IMR-90 (cell line): ENCODE measurements at regions not wholly inside any gene's neighbourhood (a gene's known extent, or its start where the extent isn't known, plus 50 kb on each side); places are given as distances from the start of the nearest gene placed in this dataset.
A peak's percentile ranks its signal among the peaks of the same experiment; 100 is the strongest.

Source experiments
- ATAC-seq: fragments of 200-7000 bp; cut with Tn5 transposase; 2 replicates; pipeline ENCODE4 v1.9.1; 2020; ENCODE audit warnings: low read depth, mild to moderate bottlenecking, moderate library complexity
- BruUV-seq: library from RNA; stranded (reverse); fragments of 400-500 nt; replicated peaks from 2 replicates; lab custom pipeline; 2021; lab: Mats Ljungman, UMichigan
- CTCF ChIA-PET: fragments of 300-600 bp; formaldehyde crosslinking; extraction: SDS; loops from one replicate; lab custom pipeline; 2021; ENCODE audit warnings: antibody characterized with exemption; lab: Yijun Ruan, JAX
- POLR2A ChIA-PET: fragments of 300-600 bp; sonication (Branson Sonifier 250); formaldehyde crosslinking; loops from one replicate; lab custom pipeline; 2022; ENCODE audit warnings: antibody characterized with exemption; ENCODE audit not compliant: unreplicated experiment; lab: Charles Lee
- DNase-seq: peaks from one replicate; pipeline ENCODE4 v3.0.0; 2013
- H2AFZ ChIP-seq: replicated peaks from 2 replicates; pipeline ENCODE3; 2013; ENCODE audit warnings: low read length, mild to moderate bottlenecking; ENCODE audit not compliant: poor library complexity
- H2AK5ac ChIP-seq: 2 replicates; pipeline ENCODE4 v1.6.1; 2013; ENCODE audit warnings: low read depth, low read length, inconsistent platforms
- H2AK9ac ChIP-seq: replicated peaks from 2 replicates; pipeline ENCODE3; 2013; ENCODE audit warnings: mild to moderate bottlenecking, low read depth, low read length, moderate library complexity; ENCODE audit not compliant: poor library complexity
- H2BK120ac ChIP-seq: 2 replicates; pipeline ENCODE4 v1.6.1; 2013; ENCODE audit warnings: low read depth, low read length, inconsistent platforms
- H2BK15ac ChIP-seq: 3 replicates; pipeline ENCODE4 v1.6.1; 2013; ENCODE audit warnings: low read depth, low read length, inconsistent platforms
- H2BK20ac ChIP-seq: 2 replicates; pipeline ENCODE4 v1.6.1; 2013; ENCODE audit warnings: low read depth, mild to moderate bottlenecking, inconsistent platforms, low read length, moderate library complexity
- H2BK5ac ChIP-seq: 2 replicates; pipeline ENCODE4 v1.6.1; 2013; ENCODE audit warnings: mild to moderate bottlenecking, low read depth, low read length, inconsistent platforms; ENCODE audit not compliant: poor library complexity, severe bottlenecking
- H3K14ac ChIP-seq: replicated peaks from 2 replicates; pipeline ENCODE4 v1.6.1; 2013; ENCODE audit warnings: low read depth, low read length, inconsistent platforms
- H3K18ac ChIP-seq: 2 replicates; pipeline ENCODE4 v1.6.1; 2013; ENCODE audit warnings: low read depth, low read length, control low read depth
- H3K23ac ChIP-seq: 2 replicates; pipeline ENCODE4 v1.6.1; 2013; ENCODE audit warnings: low read depth, low read length, inconsistent platforms
- H3K27ac ChIP-seq: 2 replicates; pipeline ENCODE4 v1.5.1; 2013; ENCODE audit warnings: mild to moderate bottlenecking, control low read depth, low read length; ENCODE audit not compliant: insufficient read depth
- H3K27me3 ChIP-seq: 2 replicates; pipeline ENCODE4 v1.6.1; 2013; ENCODE audit warnings: low read length; ENCODE audit not compliant: control insufficient read depth, insufficient read depth
- H3K36me3 ChIP-seq: 2 replicates; pipeline ENCODE4 v1.6.1; 2013; ENCODE audit warnings: low read length, mixed read lengths; ENCODE audit not compliant: control insufficient read depth, insufficient read depth
- H3K4ac ChIP-seq: 2 replicates; pipeline ENCODE4 v1.6.1; 2013; ENCODE audit warnings: low read depth, low read length, inconsistent platforms
- H3K4me1 ChIP-seq: 2 replicates; pipeline ENCODE4 v1.6.1; 2013; ENCODE audit warnings: low read length, mixed read lengths; ENCODE audit not compliant: control insufficient read depth, insufficient read depth
- H3K4me2 ChIP-seq: 2 replicates; pipeline ENCODE4 v1.6.1; 2013; ENCODE audit warnings: low read depth, mild to moderate bottlenecking, control low read depth, low read length, moderate library complexity
- H3K4me3 ChIP-seq: 2 replicates; pipeline ENCODE4 v1.5.1; 2013; ENCODE audit warnings: low read depth, mild to moderate bottlenecking, control low read depth, low read length, moderate library complexity; ENCODE audit not compliant: insufficient read depth
- H3K56ac ChIP-seq: 2 replicates; pipeline ENCODE4 v1.6.1; 2013; ENCODE audit warnings: low read length, inconsistent platforms; ENCODE audit not compliant: insufficient read depth; ENCODE audit errors: extremely low read depth
- H3K79me1 ChIP-seq, 2 experiments: 2 replicates each; pipeline ENCODE4 v1.6.1; 2013; ENCODE audit warnings: low read length in 2 of 2, inconsistent platforms in 1 of 2, low read depth in 1 of 2
- H3K9ac ChIP-seq: 2 replicates; pipeline ENCODE4 v1.6.1; 2013; ENCODE audit warnings: low read depth, low read length, control low read depth
- H3K9me1 ChIP-seq: 2 replicates; pipeline ENCODE4 v1.6.1; 2013; ENCODE audit warnings: low read length, inconsistent platforms; ENCODE audit not compliant: insufficient read depth
- H3K9me3 ChIP-seq: 2 replicates; pipeline ENCODE4 v1.6.1; 2013; ENCODE audit warnings: low read length; ENCODE audit not compliant: control insufficient read depth, insufficient read depth
- H4K20me1 ChIP-seq: 2 replicates; pipeline ENCODE4 v1.6.1; 2013; ENCODE audit warnings: low read length, inconsistent platforms; ENCODE audit not compliant: insufficient read depth
- H4K5ac ChIP-seq: 2 replicates; pipeline ENCODE4 v1.6.1; 2013; ENCODE audit warnings: mild to moderate bottlenecking, low read depth, low read length, control low read depth
- H4K8ac ChIP-seq, 2 experiments: 2 replicates each; pipeline ENCODE4 v1.6.1; 2013; ENCODE audit warnings: low read depth in 2 of 2, low read length in 2 of 2, control low read depth in 1 of 2, inconsistent platforms in 1 of 2
- H4K91ac ChIP-seq: 2 replicates; pipeline ENCODE4 v1.6.1; 2013; ENCODE audit warnings: low read depth, low read length, inconsistent platforms; ENCODE audit not compliant: insufficient read depth
- BHLHE40 ChIP-seq: fragments of 150-350 bp; IDR thresholded peaks from 2 replicates; pipeline ENCODE4 v1.6.1; 2016; ENCODE audit warnings: mild to moderate bottlenecking, low read depth, low read length
- CEBPB ChIP-seq: IDR thresholded peaks from 2 replicates; pipeline ENCODE4 v1.6.1; 2012; ENCODE audit warnings: low read depth, low read length, improper control_type of control experiment
- MAZ ChIP-seq: IDR thresholded peaks from 2 replicates; pipeline ENCODE4 v1.6.1; 2012; ENCODE audit warnings: low read depth, mild to moderate bottlenecking, low read length, improper control_type of control experiment, moderate library complexity, borderline replicate concordance
- MXI1 ChIP-seq: IDR thresholded peaks from 2 replicates; pipeline ENCODE4 v1.6.1; 2012; ENCODE audit warnings: low read depth, mild to moderate bottlenecking, low read length, moderate library complexity, borderline replicate concordance
- POLR2A ChIP-seq: IDR thresholded peaks from 2 replicates; pipeline ENCODE4 v1.6.1; 2012; ENCODE audit warnings: mild to moderate bottlenecking, low read depth, low read length
- RAD21 ChIP-seq: IDR thresholded peaks from 2 replicates; pipeline ENCODE4 v1.6.1; 2012; ENCODE audit warnings: low read length, improper control_type of control experiment
- RFX5 ChIP-seq: IDR thresholded peaks from 2 replicates; pipeline ENCODE4 v1.8.0; 2012; ENCODE audit warnings: low read depth, mild to moderate bottlenecking, low read length, moderate library complexity
- WGBS, 2 experiments: methylation state at CpG; one replicate each; pipeline versions ENCODE4 v1.1.5 to v1.1.7; 2013; ENCODE audit warnings: missing lambda C conversion rate in 2 of 2; ENCODE audit not compliant: insufficient read length in 1 of 2; ENCODE audit errors: extremely low coverage in 2 of 2; 5-methylcytosine and 5-hydroxymethylcytosine counted together
- dilution Hi-C: fragments of 300-500 bp; cut with HindIII; formaldehyde crosslinking; loops from one replicate; pipeline ENCODE4 v1.14.3; 2018; ENCODE audit warnings: low sequenced_read_pairs; ENCODE audit not compliant: unreplicated experiment
- in situ Hi-C: fragments of 300-500 bp; cut with MboI; formaldehyde crosslinking; loops from 3 replicates; pipeline ENCODE4 v1.14.3; 2019; ENCODE audit warnings: low sequenced_read_pairs, inconsistent platforms, mixed read lengths
- intact Hi-C: fragments of 100-400 bp; cut with micrococcal nuclease; formaldehyde crosslinking; loops from 2 replicates; pipeline ENCODE4 v1.10.0; 2022

DNA sequence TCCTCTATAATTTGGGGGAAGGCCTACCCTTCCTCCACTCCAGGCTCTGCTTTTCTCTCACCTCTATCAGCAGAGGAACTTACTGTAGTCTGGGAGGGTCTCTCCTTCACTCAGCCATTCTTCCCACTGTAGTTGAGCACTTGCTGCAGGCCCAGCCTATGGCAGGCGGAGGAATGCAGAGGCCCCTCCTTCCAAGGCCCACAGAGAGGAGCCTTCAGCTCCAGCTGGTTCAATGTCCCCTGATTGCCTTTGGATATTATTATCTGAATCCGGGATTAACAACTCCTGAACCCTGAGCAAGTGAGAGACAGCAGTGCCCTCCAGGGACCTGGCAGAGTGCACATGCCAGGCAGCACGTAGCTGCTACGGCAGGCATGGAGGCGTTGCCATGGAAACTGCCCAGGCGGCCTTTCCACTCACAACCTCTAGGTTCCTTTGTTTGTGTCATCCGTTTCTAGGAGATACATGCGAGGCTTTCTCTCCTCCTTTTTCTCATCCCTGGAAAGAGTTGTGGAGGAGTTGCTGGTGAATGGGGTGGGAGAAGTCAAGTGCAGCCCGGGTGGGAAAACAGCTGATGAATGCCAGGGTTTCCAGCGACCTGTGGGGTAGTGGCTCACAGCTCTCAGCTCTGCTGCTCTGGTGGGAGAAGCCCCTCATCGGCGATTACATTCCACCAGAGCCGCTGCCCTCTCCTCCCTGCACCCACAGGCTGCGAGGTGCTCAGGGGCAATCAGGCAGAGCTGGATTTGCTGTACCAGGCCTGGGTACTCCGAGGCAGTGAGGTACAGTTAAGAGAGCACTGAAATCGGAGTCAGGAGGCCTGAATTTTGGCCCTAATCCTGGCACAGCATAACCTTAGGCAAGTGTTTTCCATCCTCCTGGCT is 55.3 kb upstream of the HK2 start (continued):
- TF ChIP-seq RAD21 (no peak), POLR2A (no peak), MAZ (no peak)

DNA sequence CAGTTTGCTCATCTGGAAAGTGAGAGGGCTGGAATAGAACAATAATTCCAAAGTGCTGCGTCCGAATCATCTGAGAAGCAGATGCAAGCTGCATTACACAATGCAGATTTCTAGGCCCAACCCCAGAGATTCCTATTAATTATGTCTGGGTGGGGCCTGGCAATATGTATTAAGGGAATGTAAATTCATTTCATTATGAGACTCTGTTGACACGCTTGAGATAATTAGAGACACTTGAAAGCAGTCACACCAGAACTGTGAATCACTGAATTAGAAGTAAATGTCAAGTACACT is 54.7 kb upstream of the HK2 start:
- no peak overlapping the region for H3K4ac ChIP-seq
- dilution Hi-C loops: no loop called here
- CTCF ChIA-PET: no interaction called here

More for the DNA sequence above, 54.7 kb upstream of the HK2 start:
- Histone ChIP-seq H4K5ac (no peak overlapping the region), H2BK120ac (no peak overlapping the region), H2BK5ac (no peak overlapping the region), H3K27ac (no peak overlapping the region), H4K91ac (no peak overlapping the region; the same call in 1 of the 2 replicates), H3K4me1 (peaks cover 3% of the 10 kb centered on the region; the same call in 1 of the 2 replicates), H2AK5ac (no peak overlapping the region; the same call in 1 of the 2 replicates), H3K18ac (no peak overlapping the region), H4K20me1 (no peaks in the 10 kb centered on the region), H2BK15ac (no peak overlapping the region), H3K9me1 (no peaks in the 10 kb centered on the region), H3K9me3 (no peaks in the 10 kb centered on the region), H3K4me3 (no peak overlapping the region), H3K27me3 (peaks cover 13% of the 10 kb centered on the region), H3K36me3 (no peaks in the 10 kb centered on the region), H3K56ac (no peak overlapping the region), H4K8ac (peak overlapping the region in 1 of 2 experiments; percentile 57; a peak in 1 of 4 replicates), H3K4me2 (no peak overlapping the region), H2AK9ac (no peak overlapping the region), H3K9ac (no peak overlapping the region), H2BK20ac (no peak overlapping the region), H3K79me1 (no peaks in the 10 kb centered on the region), H2AFZ (peak overlapping the region; percentile 40), H3K23ac (no peak overlapping the region), H3K14ac (no peak overlapping the region)
- ATAC-seq (no peak), DNase-seq (no peak)
- in situ Hi-C loops: no loop called here
- POLR2A ChIA-PET: no interaction called here
- intact Hi-C loops: no loop called here
- no CpG with 5 or more reads among the region's 3 CpGs for WGBS, 2 experiments
- TF ChIP-seq BHLHE40 (no peak), RAD21 (no peak), CEBPB (no peak), MAZ (no peak), RFX5 (no peak), MXI1 (no peak)
- BruUV-seq: no TSS peak
